ENCODE measurements at regions not wholly inside any gene's neighbourhood (a gene's known extent, or its start where the extent isn't known, plus 50 kb on each side); places are given as distances from the start of the nearest gene placed in this dataset.

DNA sequence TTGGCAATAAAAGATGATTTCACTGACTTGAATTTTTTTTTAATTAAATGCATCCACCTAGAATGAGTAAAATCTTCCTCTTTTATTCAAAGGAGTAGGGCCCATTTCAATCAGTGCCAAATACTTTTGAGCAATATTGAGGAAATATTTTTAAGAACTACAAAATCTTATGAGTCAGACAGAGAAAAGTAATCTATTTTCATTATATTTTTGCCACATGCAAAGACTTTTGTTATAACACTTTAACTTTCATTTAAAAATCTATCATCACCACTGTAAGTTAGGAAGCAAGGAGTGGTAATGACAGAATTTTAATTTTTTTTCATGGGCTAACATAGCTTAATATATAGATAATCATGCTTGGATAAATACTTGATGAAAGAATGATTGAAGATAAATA is 345.2 kb upstream of the KITLG start:
- TF ChIP-seq, protein P1, sequence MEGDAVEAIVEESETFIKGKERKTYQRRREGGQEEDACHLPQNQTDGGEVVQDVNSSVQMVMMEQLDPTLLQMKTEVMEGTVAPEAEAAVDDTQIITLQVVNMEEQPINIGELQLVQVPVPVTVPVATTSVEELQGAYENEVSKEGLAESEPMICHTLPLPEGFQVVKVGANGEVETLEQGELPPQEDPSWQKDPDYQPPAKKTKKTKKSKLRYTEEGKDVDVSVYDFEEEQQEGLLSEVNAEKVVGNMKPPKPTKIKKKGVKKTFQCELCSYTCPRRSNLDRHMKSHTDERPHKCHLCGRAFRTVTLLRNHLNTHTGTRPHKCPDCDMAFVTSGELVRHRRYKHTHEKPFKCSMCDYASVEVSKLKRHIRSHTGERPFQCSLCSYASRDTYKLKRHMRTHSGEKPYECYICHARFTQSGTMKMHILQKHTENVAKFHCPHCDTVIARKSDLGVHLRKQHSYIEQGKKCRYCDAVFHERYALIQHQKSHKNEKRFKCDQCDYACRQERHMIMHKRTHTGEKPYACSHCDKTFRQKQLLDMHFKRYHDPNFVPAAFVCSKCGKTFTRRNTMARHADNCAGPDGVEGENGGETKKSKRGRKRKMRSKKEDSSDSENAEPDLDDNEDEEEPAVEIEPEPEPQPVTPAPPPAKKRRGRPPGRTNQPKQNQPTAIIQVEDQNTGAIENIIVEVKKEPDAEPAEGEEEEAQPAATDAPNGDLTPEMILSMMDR (IDR thresholded peaks at IDR 0.05): no peak
- no peak for TF ChIP-seq POLR2A (IDR thresholded peaks at IDR 0.05)

Measured in lower leg skin (tissue), 3 donors.